A673 (cell line): ENCODE measurements at regions not wholly inside any gene's neighbourhood (a gene's known extent, or its start where the extent isn't known, plus 50 kb on each side); places are given as distances from the start of the nearest gene placed in this dataset.

Experiments used
- BruUV-seq: library from RNA; stranded (reverse); fragments of 400-500 nt; replicated peaks from 2 replicates; lab custom pipeline; 2021; lab: Mats Ljungman, UMichigan
- CTCF ChIA-PET: fragments of 300-600 bp; sonication (Branson Sonifier 250); formaldehyde crosslinking; loops from one replicate; lab custom pipeline; 2022; ENCODE audit warnings: antibody characterized with exemption; lab: Charles Lee
- POLR2A ChIA-PET: fragments of 300-600 bp; sonication (Branson Sonifier 250); formaldehyde crosslinking; loops from one replicate; lab custom pipeline; 2022; ENCODE audit warnings: antibody characterized with exemption; ENCODE audit not compliant: low non-redundant PET; lab: Charles Lee
- DNase-seq: peaks from one replicate; pipeline ENCODE4 v3.0.0-alpha.2; 2015; ENCODE audit warnings: low spot score
- H3K27ac ChIP-seq: fragments of 200-600 bp; sonication (generic); 2 replicates; pipeline ENCODE4 v1.5.1; 2016; ENCODE audit warnings: mixed run types, low read depth, mild to moderate bottlenecking, mixed read lengths, antibody characterized with exemption, low read length; ENCODE audit not compliant: poor library complexity, severe bottlenecking
- H3K27me3 ChIP-seq: fragments of 200-600 bp; sonication (generic); replicated peaks from 2 replicates; pipeline ENCODE4 v1.6.1; 2017; ENCODE audit warnings: mixed run types, low read depth, mild to moderate bottlenecking, mixed read lengths, antibody characterized with exemption, low read length; ENCODE audit not compliant: insufficient read depth, poor library complexity
- H3K36me3 ChIP-seq: fragments of 200-600 bp; sonication (generic); 2 replicates; pipeline ENCODE4 v1.6.1; 2016; ENCODE audit warnings: mixed run types, mild to moderate bottlenecking, mixed read lengths, antibody characterized with exemption, low read length; ENCODE audit not compliant: insufficient read depth, poor library complexity, severe bottlenecking
- H3K4me1 ChIP-seq: fragments of 200-600 bp; sonication (generic); 2 replicates; pipeline ENCODE4 v1.6.1; 2017; ENCODE audit warnings: mixed run types, mild to moderate bottlenecking, mixed read lengths, antibody characterized with exemption, low read length; ENCODE audit not compliant: insufficient read depth, poor library complexity, severe bottlenecking
- H3K4me3 ChIP-seq: fragments of 200-600 bp; sonication (generic); 2 replicates; pipeline ENCODE4 v1.5.1; 2016; ENCODE audit warnings: low read depth, mixed run types, mild to moderate bottlenecking, mixed read lengths, low read length; ENCODE audit not compliant: poor library complexity, severe bottlenecking
- H3K9me3 ChIP-seq: fragments of 200-600 bp; sonication (generic); 2 replicates; pipeline ENCODE4 v1.6.1; 2016; ENCODE audit warnings: mixed run types, low read depth, mild to moderate bottlenecking, mixed read lengths, antibody characterized with exemption, low read length; ENCODE audit not compliant: poor library complexity, severe bottlenecking
- CTCF ChIP-seq: fragments of 300-800, 200-600 bp; sonication (generic); conservative IDR thresholded peaks from 2 replicates; pipeline ENCODE4 v1.5.1; 2017; ENCODE audit warnings: low read depth, mild to moderate bottlenecking, antibody characterized with exemption, low read length, moderate library complexity, mixed read lengths
- EZH2 ChIP-seq: fragments of 200-600 bp; sonication (generic); IDR thresholded peaks from 2 replicates; pipeline ENCODE4 v1.6.1; 2017; ENCODE audit warnings: borderline replicate concordance, low read depth, mild to moderate bottlenecking, mixed read lengths, antibody characterized with exemption, low read length; ENCODE audit not compliant: poor library complexity, severe bottlenecking
- intact Hi-C: fragments of 100-400 bp; cut with micrococcal nuclease; formaldehyde crosslinking; loops from one replicate; pipeline ENCODE4 v1.10.0; 2022; ENCODE audit not compliant: unreplicated experiment

- H3K27me3 ChIP-seq = peaks cover 3% of the 10 kb centered on the region
- intact Hi-C loops = no loop called here
- H3K9me3 ChIP-seq = no peaks in the 10 kb centered on the region
- BruUV-seq = no TSS peak
- CTCF ChIA-PET = no interaction called here
- no peak overlapping the region for H3K27ac ChIP-seq
- no peaks in the 10 kb centered on the region for H3K36me3 ChIP-seq
- POLR2A ChIA-PET = no interaction called here
- no peak overlapping the region for H3K4me3 ChIP-seq
- no peak for TF ChIP-seq EZH2
- TF ChIP-seq CTCF = no peak
- DNase-seq = no peak
- H3K4me1 ChIP-seq = no peaks in the 10 kb centered on the region
Observed at GRCh38 chr3:31409389-31409788, 123.3 kb upstream of the STT3B start.

- Histone ChIP-seq H3K36me3 (no peaks in the 10 kb centered on the region), H3K4me1 (no peaks in the 10 kb centered on the region), H3K27ac (no peak overlapping the region), H3K4me3 (no peak overlapping the region), H3K9me3 (no peaks in the 10 kb centered on the region), H3K27me3 (peaks cover 3% of the 10 kb centered on the region)
- intact Hi-C loops = no loop called here
- BruUV-seq = no TSS peak
- no peak for TF ChIP-seq CTCF
- TF ChIP-seq EZH2 = no peak
- CTCF ChIA-PET = no interaction called here
- POLR2A ChIA-PET = no interaction called here
- no peak for DNase-seq
Observed at GRCh38 chr3:31409866-31410265, 122.9 kb upstream of the STT3B start.

GRCh38 chr3:31410411-31410810 lies 122.3 kb upstream of the STT3B start:
- Histone ChIP-seq H3K4me1 (no peaks in the 10 kb centered on the region), H3K27me3 (peaks cover 3% of the 10 kb centered on the region), H3K9me3 (no peaks in the 10 kb centered on the region), H3K27ac (no peak overlapping the region), H3K36me3 (no peaks in the 10 kb centered on the region), H3K4me3 (no peak overlapping the region)
- no peak for DNase-seq
- CTCF ChIA-PET = no interaction called here
- intact Hi-C loops = no loop called here
- POLR2A ChIA-PET = no interaction called here
- TF ChIP-seq EZH2 (no peak), CTCF (no peak)
- no TSS peak for BruUV-seq
